Esophagus muscularis mucosa (tissue), 3 donors: ENCODE measurements at regions not wholly inside any gene's neighbourhood (a gene's known extent, or its start where the extent isn't known, plus 50 kb on each side); places are given as distances from the start of the nearest gene placed in this dataset.

ENCODE experiments used
- POLR2A ChIP-seq: fragments of 450-650 bp; IDR thresholded peaks from one replicate; pipeline ENCODE4 v1.6.1; 2017; ENCODE audit warnings: antibody characterized with exemption, moderate library complexity, mild to moderate bottlenecking, low read depth
- POLR2AphosphoS5 ChIP-seq, 2 donors: sonication (generic); formaldehyde crosslinking; IDR thresholded peaks; one replicate each; pipeline ENCODE4 v1.6.1; 2017; ENCODE audit warnings: antibody characterized with exemption in 2 of 2
- TF ChIP-seq, protein P1 (sequence below), 3 experiments: fragments of 200-600 bp in 2 of 3; fragments of 450-650 bp in 1 of 3; sonication (generic) in 2 of 3; IDR thresholded peaks; one replicate each; pipeline ENCODE4 v1.5.1; 2017 to 2019; ENCODE audit warnings: antibody characterized with exemption in 3 of 3, mild to moderate bottlenecking in 2 of 3, moderate library complexity in 1 of 3

GRCh38 chr6:138640028-138640427 is 133.5 kb upstream of the CCDC28A start:
- TF ChIP-seq, protein P1, sequence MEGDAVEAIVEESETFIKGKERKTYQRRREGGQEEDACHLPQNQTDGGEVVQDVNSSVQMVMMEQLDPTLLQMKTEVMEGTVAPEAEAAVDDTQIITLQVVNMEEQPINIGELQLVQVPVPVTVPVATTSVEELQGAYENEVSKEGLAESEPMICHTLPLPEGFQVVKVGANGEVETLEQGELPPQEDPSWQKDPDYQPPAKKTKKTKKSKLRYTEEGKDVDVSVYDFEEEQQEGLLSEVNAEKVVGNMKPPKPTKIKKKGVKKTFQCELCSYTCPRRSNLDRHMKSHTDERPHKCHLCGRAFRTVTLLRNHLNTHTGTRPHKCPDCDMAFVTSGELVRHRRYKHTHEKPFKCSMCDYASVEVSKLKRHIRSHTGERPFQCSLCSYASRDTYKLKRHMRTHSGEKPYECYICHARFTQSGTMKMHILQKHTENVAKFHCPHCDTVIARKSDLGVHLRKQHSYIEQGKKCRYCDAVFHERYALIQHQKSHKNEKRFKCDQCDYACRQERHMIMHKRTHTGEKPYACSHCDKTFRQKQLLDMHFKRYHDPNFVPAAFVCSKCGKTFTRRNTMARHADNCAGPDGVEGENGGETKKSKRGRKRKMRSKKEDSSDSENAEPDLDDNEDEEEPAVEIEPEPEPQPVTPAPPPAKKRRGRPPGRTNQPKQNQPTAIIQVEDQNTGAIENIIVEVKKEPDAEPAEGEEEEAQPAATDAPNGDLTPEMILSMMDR (IDR thresholded peaks at IDR 0.05), result no peak
- no peak for TF ChIP-seq POLR2AphosphoS5 (IDR thresholded peaks at IDR 0.05)
- TF ChIP-seq POLR2A, result no peak
